Right kidney (tissue), 1 donor: ENCODE measurements at regions not wholly inside any gene's neighbourhood (a gene's known extent, or its start where the extent isn't known, plus 50 kb on each side); places are given as distances from the start of the nearest gene placed in this dataset.

Experiments
- DNase-seq: peaks from one replicate; pipeline ENCODE4 v3.0.0-alpha.2; 2016

DNA sequence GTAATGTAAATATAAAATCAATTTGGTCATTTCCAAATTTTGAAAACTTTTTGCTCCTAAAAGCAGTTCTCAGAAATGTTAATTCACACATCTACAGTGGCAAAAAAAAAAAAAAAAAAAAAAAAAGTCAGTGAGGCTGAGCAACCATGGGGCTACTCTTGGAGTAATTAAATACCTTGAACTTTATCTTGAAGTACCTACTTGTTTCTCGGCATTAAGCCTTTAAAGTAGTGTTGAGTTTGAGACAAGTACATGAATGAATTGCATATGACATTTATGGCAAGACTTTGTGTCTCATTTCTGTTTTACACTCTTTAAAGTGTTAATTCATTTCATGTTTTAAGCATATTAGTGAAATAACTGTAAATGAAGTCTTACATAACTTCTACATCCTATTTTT, 613.3 kb downstream of the XIRP2 start:
- DNase-seq, result no peak

DNA sequence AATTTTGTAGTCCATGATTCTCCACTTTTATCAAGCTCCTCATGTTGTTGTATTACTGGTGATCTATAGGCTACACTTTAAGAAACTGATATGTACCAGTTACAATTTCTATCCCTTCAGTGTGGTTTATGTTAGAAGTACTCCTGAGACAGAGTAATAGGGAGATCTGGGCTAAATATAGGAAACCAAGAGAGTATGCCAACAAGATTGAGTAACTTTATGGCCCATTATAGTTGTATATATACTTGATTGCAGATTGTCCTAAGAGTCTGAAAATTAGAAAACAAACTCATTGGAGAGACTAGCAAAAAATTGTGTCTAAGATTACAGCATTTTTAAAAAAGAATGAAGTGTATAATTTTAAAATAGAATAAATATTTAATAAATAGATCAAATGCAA, 605.6 kb downstream of the XIRP2 start:
- DNase-seq, result no peak

DNA sequence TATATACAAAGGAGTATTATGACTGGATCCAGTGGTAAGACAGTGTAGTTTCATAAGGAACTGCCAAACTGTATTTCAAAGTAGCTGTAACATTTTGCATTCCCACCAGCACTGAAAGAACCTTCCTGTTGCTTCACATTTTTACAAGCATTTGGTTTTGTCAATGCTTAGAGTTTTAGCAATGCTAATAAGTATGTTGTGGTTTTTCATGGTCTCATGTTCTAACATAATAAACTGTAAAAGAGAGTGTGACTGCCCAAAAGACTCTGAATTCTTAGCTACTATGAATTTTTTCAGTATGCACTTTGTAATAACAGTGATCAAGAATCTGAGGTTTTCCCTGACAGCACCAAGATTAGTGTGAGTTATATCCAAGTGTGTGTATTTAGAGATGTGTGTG, 604.2 kb downstream of the XIRP2 start:
- DNase-seq, result no peak

DNA sequence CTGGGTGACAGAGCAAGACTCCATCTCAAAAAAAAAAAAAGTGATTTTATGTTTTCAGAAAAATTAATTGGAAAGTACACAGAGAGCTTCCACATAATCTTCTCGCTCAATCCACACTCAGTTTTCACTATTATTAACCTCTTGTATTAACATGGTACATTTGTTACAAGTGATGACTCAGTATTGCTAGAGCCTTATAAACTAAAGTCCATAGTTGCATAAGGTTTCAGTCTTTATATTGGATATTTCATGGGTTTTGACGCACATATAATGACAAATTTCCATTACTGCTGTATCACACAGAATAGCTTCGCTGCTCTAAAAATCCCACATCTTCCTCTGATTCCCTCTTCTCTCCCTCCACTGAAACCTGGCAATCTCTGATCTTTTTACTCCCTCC, 603.5 kb downstream of the XIRP2 start:
- no peak for DNase-seq

DNA sequence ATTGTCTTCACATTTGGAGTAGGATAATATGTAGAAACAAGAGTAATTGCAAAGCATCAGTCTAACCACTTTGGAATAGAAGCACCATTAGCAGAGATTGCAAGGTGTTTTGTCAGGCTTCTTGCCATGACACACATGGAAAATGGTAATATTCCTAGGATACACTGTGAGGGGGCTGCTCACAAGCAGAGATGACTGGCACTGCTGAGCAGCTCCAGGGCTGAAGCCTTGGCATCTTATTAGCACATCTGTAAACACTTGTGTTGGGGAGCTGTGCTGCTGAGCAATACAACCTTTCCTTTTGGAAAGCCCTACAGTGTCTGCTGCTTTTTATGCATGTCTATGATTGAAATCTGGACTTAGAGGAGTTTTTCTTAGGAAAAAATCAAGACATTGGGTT, 602.2 kb downstream of the XIRP2 start:
- no peak for DNase-seq

DNA sequence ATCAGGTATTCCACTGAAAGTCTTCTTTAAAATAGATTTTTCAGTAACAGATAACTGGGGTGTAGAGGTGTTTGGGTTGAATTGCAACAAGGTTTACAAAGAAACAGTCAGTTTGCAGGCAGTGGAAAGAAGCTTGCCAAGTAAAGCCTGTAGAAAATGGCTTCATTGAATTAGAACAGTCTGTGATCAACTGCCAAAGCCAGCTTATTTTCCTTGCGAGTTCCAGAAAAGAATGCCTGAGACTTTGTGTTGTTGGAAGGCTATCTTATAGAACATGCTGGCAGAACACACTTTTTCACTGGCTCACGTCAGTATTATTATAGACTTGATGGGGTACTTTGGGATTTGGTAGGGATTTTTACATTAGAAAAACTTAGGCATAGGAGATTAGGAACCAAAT, 601.0 kb downstream of the XIRP2 start:
- no peak for DNase-seq

DNA sequence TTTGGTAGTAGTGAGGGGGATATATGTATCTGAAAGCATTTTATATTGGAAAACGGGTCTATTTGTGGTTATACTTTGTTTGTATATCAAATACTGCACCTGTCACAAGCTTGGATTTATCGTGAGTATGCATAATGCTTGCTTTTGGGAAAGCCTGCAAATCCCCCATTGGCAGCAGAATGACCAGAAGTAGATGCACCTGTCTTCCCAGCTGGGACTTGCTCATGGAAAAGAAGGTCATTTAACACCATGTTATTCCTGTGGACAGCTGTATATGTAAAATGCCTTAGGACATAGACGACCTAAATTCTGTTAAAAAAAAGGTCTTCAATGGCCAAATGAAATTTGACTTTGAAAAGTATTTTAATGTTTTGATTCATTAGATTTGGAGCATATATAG, 599.4 kb downstream of the XIRP2 start:
- DNase-seq, result no peak

DNA sequence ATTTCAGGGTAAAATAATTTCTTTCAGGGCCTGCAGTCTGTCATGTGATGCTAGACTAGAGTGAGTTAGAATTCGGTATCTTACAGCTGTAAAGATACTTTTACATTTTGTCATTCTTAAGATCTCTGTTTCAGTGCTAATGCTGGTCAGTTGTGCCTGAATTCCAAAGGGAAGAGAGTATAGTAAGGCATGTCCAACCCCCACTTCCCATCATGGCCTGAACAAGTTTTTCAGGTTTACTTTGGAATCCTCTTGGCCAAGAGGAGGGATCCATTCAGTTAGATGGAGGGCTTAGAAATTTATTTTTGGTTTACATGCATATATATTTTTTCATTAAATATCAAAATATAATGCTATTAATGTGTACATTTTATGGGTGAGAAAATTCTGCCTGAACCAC, 596.6 kb downstream of the XIRP2 start:
- DNase-seq, result no peak

DNA sequence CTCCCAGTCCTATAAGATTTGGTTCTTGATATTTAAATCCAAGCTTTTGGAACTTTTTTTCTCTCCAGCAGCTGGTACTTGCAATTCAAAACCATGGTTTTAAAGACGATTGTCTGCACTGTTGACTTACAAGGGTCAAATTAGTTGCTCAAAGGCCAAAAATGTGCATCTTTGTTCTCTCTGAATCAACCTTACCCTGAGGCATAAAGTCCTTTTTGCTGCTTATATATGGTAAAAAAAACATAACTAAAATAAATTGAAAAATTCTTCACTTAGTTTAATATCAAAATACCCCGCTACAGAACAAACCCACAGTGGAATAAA, 592.7 kb downstream of the XIRP2 start:
- DNase-seq, result no peak

DNA sequence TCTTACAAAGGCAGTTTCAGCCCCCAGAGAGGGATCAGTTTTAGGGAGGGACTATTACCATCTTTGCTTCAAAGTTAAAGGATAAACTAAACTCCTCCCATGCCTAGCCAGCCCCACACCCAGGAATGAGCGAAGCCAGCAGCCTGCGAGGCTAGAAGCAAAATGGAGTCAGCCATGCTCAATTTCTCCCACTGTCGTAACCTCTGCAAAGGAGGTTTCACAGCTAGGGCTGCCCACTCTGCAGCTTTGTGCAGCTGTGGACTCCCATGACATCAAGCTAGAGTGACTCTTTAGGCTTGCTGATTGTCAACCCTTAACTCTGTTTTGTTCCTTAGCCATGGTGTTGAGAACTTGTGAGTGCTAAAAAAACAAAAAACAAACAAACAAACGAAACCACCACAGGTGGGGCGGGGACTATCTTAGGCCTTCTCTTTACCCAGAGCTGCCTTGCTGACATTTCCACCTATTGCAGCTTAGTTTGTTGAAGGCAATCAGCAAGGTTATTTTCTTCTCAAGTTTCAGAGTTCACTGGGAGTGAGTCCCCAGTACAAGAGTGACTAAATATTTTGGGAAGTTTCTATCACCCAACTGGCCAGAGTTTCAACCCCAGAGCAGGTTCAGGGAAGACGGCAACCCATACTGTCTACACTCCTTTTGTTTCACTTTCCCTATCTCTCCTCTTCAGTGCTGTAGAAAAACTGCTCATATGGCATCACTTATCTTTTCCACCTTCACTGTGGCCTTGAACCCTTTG, 592.1 kb downstream of the XIRP2 start:
- no peak for DNase-seq

DNA sequence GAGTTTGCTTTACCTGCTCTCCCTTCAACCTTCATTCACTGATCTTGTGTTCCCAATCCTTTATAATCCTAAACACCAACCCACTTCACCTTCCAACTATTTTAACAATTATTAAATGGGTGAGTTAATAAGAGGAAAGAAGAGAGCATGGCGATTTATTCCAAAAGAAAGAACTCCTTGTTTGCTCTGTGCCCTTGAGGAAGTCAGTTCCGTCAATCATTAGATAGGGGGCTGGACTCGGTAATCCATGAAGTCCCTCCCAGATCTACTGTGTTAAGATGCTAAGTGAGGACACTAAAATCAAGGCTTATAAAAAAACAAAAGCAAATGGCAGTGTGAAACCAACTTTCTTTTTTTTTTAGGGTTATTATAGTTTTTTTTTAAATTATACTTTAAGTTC, 589.9 kb downstream of the XIRP2 start:
- no peak for DNase-seq

DNA sequence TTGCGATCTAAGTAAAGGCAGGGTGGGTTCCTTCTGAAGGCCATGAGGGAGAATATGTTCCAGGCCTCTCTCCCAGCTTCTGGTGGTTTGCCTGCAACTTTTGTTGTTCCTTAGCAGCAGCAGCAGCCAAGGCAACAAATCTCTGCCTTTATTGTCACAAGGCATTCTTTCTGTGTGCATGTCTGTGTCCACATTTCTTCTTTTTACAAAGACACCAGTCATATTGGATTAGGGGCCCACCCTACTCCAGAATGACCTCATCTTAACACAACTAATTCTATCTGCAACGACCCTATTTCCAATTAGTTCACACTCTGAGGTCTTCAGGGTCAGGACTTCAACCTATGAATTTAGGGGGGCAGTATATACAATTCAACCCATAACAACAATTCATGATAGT, 587.5 kb downstream of the XIRP2 start:
- DNase-seq, result no peak

DNA sequence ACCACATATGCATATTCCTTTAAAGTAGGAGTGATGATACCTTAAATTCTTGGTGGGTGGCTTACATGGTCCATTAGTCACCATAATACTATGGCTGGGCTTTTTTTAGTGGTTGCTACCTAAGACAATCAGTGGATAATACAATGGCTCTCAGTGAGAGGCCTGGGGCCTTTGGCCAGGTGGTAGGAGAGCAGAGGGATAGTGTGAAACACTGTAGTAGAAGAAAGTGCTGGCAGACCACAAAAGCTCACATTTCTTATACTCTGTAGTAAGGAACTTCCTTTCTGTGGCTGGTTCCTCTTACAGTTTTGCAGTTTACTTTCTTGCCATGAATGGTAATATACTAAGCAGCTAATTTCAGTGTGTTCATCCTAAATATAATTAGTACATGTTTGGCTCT, 583.5 kb downstream of the XIRP2 start:
- no peak for DNase-seq

DNA sequence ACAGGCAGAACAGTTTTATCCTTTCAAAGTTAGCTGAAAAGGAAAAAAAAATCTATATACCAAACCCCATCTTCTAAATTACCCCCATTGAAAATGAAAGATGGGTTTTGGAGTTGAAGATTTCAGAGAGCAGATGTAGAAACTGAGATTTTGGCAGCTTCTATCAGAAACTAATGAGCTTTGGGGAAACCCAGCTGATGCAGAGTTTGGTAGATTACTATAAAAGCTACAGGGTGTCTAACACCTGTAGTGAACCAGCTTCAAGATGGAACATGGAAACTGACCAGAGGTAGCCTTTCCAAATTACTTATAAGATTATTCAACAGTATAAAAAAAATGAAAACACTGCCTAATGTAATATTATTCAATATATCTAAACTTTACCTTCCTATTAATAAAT, 583.1 kb downstream of the XIRP2 start:
- DNase-seq, result no peak

DNA sequence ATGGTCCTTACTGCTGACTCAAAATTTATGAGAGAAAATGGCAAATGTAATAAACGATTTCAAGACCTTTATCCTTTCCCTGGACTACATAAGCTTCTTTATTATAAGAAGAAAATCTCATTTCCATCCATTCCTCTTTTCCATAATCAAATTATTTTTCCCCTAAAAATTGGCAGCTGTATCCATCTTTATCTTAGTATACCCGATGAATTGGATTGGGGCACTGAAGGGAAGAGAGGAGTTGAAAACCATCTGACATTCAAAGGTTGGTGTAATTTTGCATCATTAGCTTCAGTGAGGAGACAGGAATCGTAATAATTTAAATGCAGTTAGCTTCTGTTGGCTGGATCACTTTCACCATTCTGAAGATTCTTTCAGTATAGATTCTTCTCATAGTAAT, 574.1 kb downstream of the XIRP2 start:
- DNase-seq, result no peak

DNA sequence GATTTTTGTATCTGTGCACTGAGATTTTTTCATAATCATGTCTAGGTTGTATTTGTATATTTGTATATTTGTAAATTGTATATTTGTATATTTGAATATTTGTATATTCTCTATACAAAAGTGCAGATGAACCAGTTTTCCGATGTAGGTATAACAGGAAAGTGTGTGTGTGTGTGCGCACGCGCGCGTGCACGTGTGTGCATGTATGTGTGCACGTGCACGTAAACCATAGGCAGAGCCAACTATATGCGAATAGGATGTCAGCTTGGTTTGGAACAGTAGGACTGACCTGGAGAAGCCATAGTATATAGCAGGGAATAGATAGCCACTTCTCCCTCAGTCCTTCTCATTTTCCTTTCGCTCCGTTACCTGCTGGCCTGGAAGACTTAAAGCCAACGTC, 565.8 kb downstream of the XIRP2 start:
- DNase-seq, result no peak

DNA sequence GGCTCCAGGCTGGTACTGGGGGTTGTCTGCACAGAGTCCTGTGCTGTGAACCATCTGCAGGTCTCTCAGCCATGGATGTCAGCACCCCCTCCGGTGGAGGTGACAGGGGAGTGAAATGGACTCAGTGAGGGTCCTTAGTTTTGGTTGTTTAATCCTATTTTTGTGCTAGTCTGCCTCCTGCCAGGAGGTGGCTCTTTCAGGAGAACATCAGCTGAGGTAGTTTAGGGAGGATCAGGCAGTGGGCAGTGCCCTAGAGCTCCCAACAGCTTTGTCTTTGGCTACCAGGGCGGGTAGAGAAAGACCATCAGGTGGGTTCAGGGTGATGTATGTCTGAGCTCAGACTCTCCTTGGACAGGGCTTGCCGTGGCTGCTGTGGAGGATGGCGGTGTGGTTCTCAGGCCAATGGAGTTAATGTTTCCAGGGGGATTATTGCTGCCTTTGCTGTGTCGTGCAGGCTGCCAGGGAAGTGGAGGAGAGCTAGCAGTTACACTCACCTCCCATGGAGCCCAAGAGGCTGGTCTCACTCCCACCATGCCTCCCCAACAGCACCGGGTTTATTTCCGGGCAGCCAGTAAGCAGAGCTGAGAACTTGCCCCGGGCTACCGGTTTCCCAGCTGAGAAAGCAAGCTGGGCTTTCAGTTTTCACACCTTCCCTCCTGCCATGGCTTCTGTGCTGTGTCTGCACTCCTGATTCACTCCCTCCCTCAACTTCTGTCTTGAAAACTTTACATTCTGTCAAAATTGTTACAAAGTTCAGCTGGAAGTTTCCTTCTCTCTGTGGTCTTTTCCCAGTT, 563.4 kb downstream of the XIRP2 start:
- peak; percentile 3 for DNase-seq

DNA sequence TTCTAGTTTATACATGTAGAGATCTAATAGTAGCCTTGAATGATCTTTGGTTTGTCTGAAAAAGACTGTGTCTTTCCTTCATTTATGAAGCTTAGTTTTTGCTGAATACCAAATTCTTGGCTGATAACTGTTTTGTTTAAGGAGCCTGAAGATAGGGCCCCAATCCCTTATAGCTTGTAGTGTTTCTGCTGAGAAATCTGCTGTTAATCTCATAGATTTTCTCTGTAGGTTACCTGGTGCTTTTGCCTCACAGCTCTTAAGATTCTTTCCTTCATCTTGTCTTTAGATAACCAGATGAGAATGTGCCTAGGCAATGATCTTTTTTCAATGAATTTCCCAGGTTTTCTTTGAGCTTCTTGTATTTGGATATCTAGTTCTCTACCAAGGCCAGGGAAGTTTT, 562.1 kb downstream of the XIRP2 start:
- DNase-seq, result no peak

DNA sequence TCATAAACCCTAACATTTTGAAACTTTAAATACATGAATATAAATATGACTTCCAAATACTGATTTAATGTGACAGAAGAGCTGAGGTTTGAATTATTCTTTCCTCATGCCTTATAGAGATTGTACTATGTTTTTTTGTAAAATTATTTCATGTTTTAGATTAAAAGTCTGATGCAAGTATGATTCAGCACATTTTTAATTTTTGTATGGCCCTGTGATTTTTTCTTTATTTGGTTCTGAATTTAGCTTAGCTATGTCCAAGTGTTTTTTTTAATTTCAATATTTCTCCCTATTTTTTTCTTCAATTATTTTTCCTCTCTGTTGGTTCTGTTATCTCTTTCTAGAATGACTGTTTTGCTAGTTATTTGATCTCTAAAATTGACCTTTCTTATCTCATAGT, 552.1 kb downstream of the XIRP2 start:
- no peak for DNase-seq

DNA sequence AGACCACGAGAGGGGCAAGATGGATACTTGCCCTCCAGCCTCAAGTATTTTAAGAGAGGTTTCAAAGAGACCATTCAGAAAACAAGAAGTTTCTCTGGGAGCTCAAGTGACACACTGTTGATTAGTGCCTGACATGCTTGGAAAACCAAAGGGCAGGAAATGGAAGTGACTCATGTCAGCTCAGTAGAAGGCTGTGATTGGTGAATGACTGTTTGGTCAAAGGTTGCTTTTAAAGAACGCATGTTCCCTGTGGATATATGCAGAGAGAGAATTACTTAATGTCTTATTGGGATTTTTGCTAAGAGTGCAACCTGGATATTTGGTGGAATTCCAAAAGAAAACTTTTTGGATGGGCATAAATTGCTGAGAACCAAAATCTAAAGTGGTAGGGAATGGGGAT, 549.9 kb downstream of the XIRP2 start:
- DNase-seq, result no peak

DNA sequence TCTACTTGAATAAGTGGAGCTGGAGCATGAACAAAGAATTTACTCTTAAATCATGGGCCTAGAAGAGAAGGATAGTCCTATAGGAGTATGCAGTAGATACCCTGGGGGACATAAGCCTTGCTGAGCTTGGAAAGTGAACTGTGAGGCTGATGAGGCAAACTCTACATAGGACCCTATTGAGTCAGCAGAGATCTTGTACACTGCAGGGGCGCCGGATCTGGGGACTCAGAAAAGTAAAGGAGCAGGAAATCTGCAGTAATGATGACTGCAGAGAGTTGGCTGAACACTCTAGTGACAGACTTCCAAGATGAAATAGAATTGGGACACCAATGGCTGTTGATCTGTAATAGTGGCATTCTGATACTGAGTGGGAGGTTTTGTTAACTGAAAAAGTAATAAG, 543.7 kb downstream of the XIRP2 start:
- DNase-seq, result no peak

DNA sequence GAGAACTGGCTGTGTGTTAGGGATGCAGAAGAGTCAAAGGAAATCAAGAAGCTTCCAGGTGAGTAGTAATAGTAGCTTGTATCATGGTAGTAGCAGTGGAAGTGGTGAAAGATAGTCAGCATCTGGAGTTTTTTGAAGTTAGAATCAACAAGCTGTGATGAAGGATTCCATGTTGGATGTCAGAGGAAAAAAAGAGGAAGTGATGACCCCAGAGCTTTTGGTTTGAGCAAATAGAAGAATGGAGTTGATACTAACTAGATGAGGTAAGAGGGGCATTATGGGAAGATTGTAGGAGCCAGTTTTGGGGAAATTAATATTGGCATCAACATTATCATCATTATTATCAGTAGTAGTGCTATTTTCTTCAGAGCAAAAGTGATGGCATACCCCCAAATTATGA, 542.2 kb downstream of the XIRP2 start:
- no peak for DNase-seq

DNA sequence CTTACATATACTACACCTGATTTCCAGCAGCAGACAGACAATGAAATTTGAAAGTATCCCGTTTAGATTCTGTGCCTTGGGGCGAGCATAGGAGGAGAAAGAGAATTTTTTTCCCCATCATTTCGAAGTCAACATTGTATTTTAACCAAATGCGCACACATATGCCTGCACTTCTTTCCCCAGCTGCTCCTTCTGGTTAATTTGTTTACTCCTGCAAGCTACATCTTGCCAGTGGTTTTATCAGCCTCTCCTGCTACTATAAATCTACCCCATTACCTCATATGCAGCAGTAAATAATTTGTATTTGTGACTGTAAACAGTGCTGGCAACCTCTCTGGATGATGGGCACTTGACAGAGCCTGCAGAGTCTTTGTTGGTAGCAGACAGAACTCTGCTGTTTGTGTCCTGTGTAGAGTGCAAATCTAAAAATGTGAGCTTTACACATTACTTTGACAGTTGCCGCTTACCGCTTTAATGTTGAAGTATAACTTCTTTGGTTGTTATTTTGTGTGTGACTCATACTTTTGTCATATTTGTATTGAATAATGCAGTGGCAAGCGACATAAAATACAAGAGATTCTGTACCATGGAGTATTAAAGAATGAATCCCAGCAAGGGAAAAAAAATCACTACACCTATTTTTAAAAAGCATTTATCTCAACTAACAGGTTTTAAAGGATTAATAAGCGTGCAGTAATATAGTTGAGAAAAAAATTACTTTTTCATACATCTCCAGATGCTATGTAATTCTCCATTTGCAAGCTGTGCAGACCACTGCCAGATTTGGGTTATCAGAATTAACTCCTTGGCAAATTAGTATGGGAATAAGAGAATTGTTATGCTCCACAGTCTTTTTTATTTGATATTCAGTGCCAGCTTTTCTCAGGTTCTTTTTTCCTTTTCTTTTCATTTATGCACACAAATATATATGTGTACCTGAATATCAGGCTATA, 536.8 kb downstream of the XIRP2 start:
- no peak for DNase-seq
